HG03175 (cell line): ENCODE measurements at regions not wholly inside any gene's neighbourhood (a gene's known extent, or its start where the extent isn't known, plus 50 kb on each side); places are given as distances from the start of the nearest gene placed in this dataset.

ENCODE experiments used
- ATAC-seq: cut with Tn5 transposase; IDR thresholded peaks from one replicate; pipeline ENCODE4 v1.9.1; 2021; ENCODE audit warnings: mild to moderate bottlenecking, moderate library complexity; ENCODE audit not compliant: unreplicated experiment

DNA sequence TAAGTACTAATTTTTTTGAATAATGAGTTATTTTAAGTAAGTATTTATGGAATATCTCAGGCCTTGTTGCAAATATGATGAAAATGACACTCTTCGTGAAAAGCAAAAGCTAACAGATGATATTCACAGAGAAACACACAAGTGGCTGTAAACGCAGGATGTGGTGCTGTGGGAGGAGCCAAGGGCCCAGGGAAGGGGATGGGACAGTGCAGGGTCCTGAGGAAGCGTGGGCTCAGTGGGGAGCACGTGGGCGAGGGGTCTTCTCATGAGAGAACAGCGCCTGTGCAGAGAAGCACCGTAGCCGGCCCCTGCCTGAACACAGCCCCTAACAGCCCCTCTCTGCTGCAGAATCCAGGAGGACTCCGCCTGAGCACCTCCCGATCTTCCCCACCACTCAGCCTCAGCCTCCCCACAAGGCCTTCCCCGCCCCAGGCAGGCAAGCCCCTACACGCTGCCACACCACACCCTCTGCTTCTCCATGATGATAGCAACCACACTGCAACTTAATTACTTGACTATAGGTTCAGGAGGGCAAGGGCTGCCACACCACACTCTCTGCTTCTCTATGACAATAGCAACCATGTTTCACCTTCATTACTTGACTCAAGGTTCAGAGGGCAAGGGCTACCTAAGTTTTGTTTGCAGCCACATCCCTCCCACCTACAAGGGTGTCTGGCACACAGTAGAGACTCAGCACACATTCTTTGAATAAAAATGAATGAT lies 152.6 kb upstream of the RNF32 start:
- ATAC-seq = no peak

DNA sequence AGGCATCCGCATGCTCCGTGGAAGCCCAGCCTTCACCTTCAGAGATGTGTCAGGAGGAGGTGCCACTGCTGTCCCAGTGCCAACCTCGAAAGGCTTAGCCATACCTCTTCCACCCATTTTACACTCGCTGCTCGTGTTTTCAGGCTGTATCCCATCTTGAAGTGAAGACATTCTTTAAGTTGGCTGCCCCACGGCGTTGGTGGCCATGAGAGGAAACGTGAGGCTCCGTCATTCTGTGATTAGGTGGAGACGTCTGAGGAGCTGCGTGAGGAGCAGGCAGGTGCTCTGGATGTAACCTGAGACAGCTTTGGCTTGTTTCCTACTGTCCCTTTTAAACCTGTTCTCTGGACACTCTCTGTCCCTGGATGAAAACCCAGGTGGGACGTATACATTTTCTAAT lies 159.9 kb upstream of the RNF32 start:
- no peak for ATAC-seq

DNA sequence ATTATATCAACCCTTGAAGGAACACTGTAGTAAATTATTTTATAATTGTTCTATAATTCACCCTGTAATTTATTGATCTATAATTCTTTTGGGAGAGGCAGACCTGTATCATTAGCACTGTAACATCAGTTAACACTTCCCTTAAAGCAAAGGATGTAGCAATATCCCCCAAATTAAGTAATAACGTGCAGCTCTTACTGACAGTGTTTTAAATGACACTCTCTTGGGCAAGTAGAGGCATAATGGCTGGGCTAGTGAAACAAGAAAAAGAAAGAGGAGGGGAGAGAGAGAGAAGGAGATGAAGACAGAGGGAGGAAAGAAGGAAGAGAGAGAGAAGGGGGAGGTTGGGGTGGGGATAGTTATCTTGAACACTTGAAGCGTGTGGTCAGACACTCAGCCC lies 161.0 kb upstream of the RNF32 start:
- no peak for ATAC-seq

DNA sequence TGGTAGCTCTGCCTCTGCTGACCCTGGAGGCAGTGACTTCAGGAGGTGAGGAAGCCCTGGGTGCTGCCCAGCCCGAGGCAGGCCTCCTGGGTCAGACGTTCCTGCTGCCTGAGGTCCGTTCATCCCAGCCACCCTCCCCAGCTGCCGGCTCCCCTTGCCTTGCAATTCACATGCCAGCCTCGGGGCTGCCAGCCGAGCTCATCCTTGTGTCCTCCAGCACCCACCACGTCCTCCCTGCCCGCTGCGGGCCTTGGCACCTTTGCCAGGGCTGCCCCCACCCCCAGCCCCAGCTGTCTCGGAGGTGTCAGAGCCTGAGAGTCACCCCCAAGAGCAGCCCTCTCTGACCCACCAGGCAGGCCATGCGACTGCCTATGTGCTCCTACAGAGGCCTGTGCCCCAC lies 162.1 kb upstream of the RNF32 start:
- ATAC-seq = no peak

DNA sequence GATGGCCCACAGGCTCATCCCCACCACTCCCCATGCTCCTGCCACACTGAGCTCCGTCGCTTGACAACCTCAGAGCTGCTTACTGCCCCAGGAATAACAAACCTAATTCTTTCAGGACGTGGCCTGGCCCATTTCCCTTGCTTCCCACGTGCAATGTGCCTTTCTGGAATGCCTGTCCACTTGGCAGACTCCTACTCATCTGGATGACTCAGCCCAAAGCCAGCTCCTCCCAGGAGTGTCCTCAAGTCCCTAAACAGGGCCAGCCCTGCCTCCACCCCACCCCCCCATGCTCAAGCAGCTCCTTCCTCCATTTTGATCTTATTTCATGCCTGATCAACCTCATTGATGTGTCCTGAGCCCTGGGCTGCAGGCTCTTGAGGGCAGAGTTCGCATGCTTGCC lies 164.9 kb upstream of the RNF32 start:
- ATAC-seq = no peak

DNA sequence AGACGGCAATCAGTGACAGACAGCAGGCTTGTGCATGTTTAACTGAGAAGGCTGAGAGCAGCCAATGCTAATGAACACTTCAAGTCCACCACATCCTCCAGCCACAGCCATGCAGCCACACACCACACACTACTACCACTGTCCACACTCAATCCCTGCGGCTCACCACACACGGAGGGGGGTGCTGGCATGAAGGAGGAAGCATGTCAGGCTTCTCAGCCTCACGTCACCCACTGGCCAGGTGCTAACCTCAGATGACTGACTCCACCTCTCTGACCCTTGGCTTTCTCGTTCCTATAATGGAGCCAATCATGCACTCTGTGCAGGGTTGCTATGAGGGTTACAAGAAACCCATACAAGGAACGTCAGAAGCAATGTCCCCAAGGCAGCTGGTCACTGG lies 165.4 kb upstream of the RNF32 start:
- peak; percentile 43 for ATAC-seq

DNA sequence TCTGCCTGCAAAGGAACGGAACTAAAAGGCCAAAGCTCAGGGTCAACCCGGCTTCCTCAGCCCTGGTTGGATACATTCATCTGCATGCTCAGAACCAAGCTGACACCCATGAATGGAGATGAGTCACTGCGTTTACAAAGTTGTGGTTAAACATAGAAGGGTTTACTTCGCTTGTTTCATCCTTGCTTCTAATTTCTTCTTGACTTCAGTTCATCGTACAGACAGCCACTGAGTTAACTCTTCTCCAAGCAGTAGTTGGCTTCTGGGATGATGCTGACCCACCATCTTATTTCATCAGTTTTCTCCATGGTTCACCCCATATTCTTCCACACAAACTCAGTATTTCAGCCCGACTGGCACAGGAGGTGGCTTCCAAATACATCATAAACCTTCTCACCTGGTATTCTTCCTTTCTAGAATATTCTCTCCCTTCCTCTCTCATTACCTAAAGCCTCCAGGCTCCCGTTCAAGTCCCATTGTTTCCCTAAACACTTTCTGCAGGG lies 166.3 kb upstream of the RNF32 start:
- no peak for ATAC-seq

DNA sequence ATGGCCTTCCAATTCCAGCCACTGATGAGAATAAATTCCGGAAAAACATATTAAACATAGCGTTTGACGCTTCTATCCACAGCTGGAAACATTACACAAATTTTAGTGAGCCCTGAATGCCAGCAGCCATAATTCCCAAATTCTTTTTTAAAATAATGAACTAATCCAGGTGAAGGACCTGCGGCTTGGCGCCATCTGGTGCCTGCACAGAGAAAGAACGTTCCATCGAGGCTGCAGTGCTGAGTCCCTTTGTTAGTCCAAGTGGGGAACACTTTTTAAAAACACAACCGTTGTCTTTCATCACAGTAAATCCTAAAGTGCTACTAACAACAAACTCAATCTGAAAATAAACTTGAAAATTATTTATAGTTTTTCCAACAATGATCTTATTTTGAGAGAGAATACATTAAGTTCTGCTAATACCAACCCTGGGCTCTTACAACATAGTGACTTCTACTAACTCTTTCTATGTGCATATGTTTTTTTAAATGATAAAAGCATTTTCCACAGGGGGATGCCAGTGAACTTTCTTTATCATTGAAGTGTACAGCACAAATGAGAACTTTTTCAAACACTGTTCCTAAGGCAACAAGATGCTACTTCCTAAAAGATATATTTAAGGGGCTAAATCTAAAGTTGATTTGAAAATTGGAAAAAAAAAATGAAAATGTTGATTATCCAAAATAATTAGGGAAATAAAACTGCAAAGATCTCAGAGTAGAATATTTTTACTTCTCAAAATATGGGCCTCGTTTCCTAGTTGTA lies 166.9 kb upstream of the RNF32 start:
- ATAC-seq = no peak

DNA sequence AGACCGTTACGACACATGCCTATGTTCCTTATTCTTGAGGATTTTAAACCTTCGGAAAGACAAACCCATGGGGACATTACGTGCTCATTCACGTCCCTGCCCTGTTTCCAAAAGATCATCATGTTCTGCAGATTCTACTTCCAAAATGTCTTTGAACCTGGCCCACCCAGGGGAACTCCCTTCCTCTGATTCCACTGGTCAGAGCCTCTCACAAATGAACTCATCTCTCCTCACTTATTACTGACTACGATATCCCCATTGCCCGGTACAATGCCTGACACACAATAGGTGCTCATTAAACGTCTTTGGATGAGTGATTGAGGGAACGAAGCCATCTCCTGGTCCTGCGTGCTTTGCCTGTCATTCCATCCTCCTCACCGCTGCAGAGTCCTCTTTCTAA lies 168.3 kb upstream of the RNF32 start:
- ATAC-seq = no peak

DNA sequence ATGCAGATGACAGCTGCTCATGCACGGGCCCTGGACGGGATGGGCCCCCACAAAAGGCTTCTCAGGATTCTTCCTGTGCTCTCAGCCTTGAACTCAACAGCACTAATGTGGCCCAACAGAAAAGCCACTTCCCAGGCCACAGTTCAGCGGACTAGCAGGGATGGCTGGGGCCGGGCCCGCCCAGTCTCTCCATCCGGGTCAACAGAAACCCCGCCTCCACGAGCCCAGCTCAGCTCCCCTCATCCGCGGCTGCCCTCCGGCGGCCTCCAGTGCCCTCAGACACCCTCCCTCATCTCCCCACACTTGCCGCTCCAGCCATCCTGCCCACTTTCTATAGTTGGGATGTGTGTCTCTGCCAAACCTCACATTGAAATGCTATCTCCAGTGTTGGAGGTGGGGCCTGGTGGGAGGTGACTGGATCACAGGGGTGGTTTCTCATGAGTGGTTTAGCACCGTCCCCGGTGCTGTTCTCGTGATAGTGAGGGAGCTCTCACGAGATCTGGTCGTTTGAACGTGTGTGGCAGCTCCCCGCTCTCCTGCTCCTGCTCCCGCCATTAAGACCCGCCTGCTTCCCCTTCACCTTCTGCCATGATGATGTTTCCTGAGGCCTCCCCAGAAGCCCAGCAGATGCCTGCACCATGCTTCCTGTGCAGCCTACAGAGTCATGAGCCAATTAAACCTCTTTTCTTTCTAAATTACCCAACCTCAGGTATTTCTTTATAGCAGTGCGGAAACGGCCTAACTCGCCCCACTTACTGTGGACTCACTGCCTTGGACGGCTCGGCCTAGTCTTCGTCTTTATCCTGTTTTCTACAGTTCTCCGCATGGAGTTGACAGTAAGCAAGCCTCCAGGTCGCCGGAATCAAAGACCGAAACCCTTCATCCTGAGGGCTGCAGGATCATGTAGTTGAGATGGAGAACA lies 169.9 kb upstream of the RNF32 start:
- ATAC-seq = no peak

DNA sequence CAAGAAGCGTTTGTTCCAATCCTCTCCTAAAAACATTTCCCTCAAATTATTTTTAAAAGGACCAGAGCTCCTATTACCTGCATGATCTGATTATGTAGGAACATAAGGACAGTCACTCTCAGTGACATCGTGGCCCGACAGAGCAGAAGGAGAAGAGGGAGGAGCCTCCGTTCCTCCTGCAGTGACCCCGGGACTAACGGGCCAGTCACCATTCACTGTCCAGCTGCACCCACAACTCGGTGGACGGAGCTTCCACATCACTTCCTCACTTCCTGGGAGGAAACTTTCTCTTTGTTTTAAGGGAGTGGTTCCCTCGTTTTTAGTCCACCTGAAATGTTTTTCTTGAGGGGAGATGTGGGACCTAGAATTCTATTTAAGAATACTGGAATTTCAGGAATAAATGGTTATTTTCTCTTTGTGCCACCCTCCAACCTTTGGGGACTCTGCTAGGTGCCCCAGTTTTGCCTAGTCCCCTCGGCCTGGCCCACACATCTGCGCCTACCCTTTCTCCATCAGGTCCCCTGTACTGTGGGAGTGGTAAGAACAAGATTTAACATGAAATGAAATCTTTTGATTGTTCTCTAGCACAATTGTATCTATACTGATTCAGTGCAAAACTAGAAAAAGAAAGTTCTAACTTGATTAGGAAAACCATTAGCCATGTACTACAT lies 173.5 kb upstream of the RNF32 start:
- no peak for ATAC-seq

DNA sequence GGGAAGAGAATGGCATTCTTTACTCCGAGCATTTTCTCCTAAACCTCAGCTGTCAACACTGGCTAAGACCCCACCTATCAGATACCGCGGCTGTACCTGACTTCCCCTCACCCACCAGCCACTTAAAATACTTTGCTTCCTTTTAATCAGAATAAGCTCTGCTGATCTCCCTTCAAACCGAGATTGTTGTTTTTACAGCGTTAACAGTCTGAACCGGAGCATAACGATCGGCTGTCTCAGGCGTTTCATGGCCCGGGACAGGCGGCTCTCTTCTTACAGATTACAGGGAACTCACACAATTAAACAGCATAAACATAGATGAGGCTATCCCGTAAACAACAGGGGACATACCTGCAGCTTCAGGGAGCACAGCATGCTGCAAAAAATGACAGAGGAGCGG lies 174.3 kb upstream of the RNF32 start:
- no peak for ATAC-seq

DNA sequence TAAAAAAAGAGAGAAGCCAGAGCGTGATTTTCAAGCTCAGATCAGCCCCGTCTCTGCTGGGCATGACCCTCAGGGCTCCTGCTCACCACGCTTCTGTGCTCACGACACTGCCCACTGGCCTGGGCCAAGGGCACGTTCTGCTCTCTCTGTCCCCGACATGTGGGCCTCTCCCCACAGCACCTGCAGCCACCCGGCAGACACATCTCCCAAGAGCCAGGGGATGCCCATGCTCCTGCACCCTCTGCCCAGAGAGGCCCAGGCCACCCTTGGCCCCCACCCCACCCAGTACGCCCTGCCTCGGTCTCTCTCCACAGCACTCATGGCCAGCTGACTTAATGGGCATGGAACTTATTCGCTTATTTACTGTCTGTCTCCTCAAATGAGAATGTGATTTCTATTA lies 175.4 kb upstream of the RNF32 start:
- ATAC-seq = no peak

DNA sequence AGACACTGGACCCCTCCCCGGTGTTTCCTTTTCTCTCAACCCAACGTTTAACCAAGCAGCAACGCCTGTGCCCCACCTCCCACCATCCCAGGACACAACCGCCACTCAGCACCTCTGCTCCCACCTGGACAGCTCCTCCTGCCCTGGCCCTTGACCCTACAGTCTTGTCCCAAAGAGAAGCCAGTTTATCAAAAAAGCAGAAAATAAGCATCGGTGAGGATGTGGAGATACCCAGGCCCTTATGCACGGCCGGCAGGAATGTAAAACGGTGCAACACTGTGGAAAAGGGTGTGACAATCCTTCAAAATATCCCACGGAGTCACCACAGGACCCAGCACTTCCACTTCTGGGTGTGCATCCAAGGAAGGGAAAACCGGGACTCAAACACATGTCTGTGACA lies 176.2 kb upstream of the RNF32 start:
- ATAC-seq = no peak

DNA sequence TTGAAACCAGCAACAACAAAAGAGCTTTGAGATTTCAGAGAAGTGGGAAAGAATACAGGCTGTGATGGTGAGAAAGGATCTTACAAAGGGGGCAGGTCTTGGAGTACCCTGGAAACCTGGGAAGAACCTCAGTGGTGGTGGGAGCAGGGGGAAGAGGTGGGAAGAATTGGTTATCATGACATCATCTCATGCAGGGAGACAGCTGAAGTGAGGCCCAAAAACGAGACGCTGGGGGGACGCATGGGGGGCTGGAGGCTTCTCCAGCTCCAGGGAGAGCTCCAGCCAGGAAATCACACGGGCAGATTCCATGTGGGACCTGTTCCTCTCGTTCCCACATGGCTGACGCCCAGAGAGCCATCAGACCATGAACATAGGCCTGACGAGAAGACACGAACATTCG lies 177.3 kb upstream of the RNF32 start:
- ATAC-seq = no peak

DNA sequence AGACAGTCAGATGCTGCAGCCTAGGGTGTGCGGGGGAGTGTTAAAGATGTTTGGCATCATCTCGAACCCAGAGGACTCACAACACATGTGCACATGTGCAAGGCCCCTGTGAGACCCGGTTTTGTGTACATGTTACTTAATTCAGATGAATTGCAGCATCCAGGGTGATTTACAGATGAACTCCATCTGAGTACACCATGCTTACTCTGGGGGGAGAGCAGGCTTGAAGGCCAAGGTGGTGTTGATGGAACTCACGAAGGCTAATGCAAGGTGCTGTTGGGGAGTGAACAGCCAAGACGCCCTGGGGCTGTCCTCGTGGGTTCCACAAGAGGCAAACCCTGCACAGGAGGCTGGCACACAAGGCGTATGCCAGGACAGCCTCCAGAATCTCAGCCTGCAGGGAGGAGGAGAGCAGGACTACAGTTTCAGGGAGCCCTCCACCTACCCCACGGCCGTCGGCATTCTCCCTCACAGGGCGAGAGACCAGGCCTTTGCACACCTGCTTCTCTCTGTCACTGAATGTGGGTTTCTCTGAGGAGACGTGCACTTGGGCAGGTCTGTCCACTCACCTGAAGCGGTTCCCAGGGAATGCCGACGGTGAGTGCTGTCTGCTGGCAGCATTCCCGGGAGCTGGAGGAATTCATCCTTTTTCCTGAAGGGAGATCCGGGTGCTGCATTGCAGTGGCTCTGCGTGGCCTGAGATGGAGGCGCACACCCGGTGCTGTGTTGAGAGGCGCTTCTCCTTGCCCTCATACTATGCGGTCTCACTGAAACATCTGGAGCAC lies 178.5 kb upstream of the RNF32 start:
- ATAC-seq = no peak

DNA sequence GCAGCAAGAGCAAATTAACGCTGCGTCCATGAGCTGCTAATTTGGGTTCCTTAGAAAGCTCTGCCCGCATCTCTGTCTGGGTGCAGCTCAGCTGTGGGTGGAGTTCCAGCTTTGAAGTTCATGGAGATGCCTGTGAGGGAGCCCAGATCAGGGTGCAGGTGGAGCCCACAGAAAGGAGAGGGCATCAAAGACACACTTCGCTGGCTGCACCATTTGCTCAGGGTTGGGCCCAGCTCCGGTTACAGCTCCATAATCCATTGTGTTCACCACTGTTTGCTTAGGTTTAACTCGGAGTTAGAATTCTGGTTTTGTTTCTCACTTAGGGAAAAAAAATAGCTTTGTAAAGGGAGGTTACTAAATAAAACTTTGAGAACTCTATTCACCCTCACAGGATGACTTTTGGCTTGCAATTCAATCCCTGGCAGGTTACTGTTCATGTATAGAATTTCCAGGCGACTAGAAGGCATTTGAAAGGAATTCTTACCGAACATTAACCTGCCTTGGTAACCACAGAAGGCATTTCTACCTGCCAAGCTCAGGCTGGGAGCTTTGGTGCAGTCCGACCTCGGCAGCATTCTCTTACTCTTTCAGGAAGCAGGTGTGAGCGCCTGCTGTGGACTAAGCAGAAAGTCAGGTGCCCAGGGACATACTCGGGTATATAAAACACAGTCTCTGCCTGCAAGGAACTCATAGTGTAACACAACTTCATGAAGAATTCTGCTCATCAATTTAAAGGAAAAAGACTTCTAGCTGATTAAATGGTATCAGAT lies 179.5 kb upstream of the RNF32 start:
- no peak for ATAC-seq

DNA sequence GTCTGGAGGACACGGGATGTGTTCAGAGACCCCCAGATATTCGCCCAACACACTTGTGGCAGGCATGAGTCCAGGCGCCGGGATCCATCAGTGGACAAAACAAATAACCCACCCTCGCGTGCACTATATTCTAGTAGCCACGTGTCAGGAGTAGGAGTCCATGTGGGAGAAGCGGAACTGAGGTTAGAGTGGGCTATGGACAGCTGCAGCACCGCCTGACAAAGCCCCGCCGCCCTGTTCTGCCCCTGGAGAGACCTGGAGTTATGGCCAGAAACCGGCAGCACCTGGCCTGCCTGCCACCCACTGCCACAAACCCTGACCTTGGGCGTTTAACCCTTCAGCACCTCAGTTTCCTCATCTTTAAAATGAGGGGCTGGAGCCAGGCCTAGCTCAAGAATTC lies 181.0 kb upstream of the RNF32 start:
- ATAC-seq = no peak

DNA sequence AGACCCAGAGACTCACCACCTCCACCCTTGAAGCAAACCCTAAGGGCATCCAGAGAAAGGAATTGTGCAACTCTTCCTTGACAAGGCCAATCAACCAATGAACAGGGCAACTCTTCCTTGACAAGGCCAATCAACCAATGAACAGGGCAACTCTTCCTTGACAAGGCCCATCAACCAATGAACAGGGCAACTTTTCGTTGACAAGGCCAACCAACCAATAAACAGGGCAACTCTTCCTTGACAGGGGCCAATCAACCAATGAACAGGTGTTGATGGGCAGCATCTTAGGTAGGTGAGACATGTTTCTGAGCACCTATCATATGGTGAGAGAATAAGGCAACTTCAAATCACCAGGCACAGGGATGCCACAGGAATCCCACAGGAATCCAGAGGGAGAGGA lies 181.5 kb upstream of the RNF32 start:
- ATAC-seq = no peak
